DND-41 (cell line): ENCODE measurements at regions not wholly inside any gene's neighbourhood (a gene's known extent, or its start where the extent isn't known, plus 50 kb on each side); places are given as distances from the start of the nearest gene placed in this dataset.
A peak's percentile ranks its signal among the peaks of the same experiment; 100 is the strongest.

Source experiments
- EZH2 ChIP-seq: IDR thresholded peaks from 3 replicates; pipeline ENCODE4 v1.6.1; 2012; ENCODE audit warnings: borderline replicate concordance, low read depth, mild to moderate bottlenecking, moderate library complexity, low read length, inconsistent platforms; ENCODE audit not compliant: severe bottlenecking
- TF ChIP-seq, protein P1 (sequence below): IDR thresholded peaks from 2 replicates; pipeline ENCODE4 v1.5.1; 2012; ENCODE audit warnings: borderline replicate concordance, low read length, moderate library complexity, mild to moderate bottlenecking; ENCODE audit not compliant: poor library complexity, severe bottlenecking; ENCODE audit errors: extremely low read depth

GRCh38 chr6:102619585-102619984, 1226.1 kb downstream of the GRIK2 start:
- no peak for TF ChIP-seq EZH2
- TF ChIP-seq, protein P1, sequence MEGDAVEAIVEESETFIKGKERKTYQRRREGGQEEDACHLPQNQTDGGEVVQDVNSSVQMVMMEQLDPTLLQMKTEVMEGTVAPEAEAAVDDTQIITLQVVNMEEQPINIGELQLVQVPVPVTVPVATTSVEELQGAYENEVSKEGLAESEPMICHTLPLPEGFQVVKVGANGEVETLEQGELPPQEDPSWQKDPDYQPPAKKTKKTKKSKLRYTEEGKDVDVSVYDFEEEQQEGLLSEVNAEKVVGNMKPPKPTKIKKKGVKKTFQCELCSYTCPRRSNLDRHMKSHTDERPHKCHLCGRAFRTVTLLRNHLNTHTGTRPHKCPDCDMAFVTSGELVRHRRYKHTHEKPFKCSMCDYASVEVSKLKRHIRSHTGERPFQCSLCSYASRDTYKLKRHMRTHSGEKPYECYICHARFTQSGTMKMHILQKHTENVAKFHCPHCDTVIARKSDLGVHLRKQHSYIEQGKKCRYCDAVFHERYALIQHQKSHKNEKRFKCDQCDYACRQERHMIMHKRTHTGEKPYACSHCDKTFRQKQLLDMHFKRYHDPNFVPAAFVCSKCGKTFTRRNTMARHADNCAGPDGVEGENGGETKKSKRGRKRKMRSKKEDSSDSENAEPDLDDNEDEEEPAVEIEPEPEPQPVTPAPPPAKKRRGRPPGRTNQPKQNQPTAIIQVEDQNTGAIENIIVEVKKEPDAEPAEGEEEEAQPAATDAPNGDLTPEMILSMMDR = peak; percentile 46
